PC-9 (cell line): ENCODE measurements at regions not wholly inside any gene's neighbourhood (a gene's known extent, or its start where the extent isn't known, plus 50 kb on each side); places are given as distances from the start of the nearest gene placed in this dataset.
"Not testable (repeated sequence)": the region's sequence is repeated elsewhere in the genome, so short reads cannot be mapped to it uniquely, and the experiment has no call there.

Experiments used
- BruUV-seq: library from RNA; stranded (reverse); fragments of 400-500 nt; replicated peaks from 2 replicates; lab custom pipeline; 2021; lab: Mats Ljungman, UMichigan
- CTCF ChIA-PET: fragments of 300-600 bp; sonication (Branson Sonifier 250); formaldehyde crosslinking; loops from one replicate; lab custom pipeline; 2022; ENCODE audit warnings: antibody characterized with exemption; lab: Charles Lee
- POLR2A ChIA-PET: fragments of 300-600 bp; sonication (Branson Sonifier 250); formaldehyde crosslinking; loops from one replicate; lab custom pipeline; 2022; ENCODE audit warnings: antibody characterized with exemption; ENCODE audit not compliant: unreplicated experiment; lab: Charles Lee
- DNase-seq, 2 experiments: peaks; one replicate each; pipeline versions ENCODE4 v3.0.0 to v3.0.0-alpha.2; 2015 to 2022; ENCODE audit warnings: mixed read lengths in 1 of 2
- H2AFZ ChIP-seq: fragments of 200-600 bp; sonication (generic); 2 replicates; pipeline ENCODE4 v1.8.1; 2017; ENCODE audit warnings: antibody characterized with exemption
- H3F3A ChIP-seq: fragments of 200-600 bp; sonication (generic); 2 replicates; pipeline ENCODE4 v1.8.1; 2017; ENCODE audit warnings: antibody characterized with exemption, mild to moderate bottlenecking, low read depth; ENCODE audit not compliant: insufficient read depth
- H3K27ac ChIP-seq: fragments of 200-600 bp; sonication (generic); 2 replicates; pipeline ENCODE4 v1.6.1; 2016; ENCODE audit warnings: mixed run types
- H3K27me3 ChIP-seq: fragments of 200-600 bp; sonication (generic); 2 replicates; pipeline ENCODE4 v1.6.1; 2016; ENCODE audit warnings: low read depth, mixed run types; ENCODE audit not compliant: insufficient read depth
- H3K36me3 ChIP-seq: fragments of 200-600 bp; sonication (generic); 2 replicates; pipeline ENCODE4 v1.6.1; 2016; ENCODE audit warnings: low read depth, mixed run types
- H3K4me1 ChIP-seq: fragments of 200-600 bp; sonication (generic); replicated peaks from 2 replicates; pipeline ENCODE4 v1.6.1; 2016; ENCODE audit warnings: mixed run types; ENCODE audit not compliant: insufficient read depth
- H3K4me2 ChIP-seq: fragments of 200-600 bp; sonication (generic); 2 replicates; pipeline ENCODE4 v1.6.1; 2017; ENCODE audit warnings: mixed run types
- H3K4me3 ChIP-seq: fragments of 200-600 bp; sonication (generic); 2 replicates; pipeline ENCODE4 v1.6.1; 2016; ENCODE audit warnings: mixed run types
- H3K79me2 ChIP-seq: fragments of 200-600 bp; sonication (generic); 2 replicates; pipeline ENCODE4 v1.6.1; 2017; ENCODE audit warnings: low read depth, mixed run types
- H3K9me2 ChIP-seq: fragments of 200-600 bp; sonication (generic); 2 replicates; pipeline ENCODE4 v1.8.1; 2017; ENCODE audit warnings: mild to moderate bottlenecking; ENCODE audit not compliant: insufficient read depth
- H3K9me3 ChIP-seq: fragments of 200-600 bp; sonication (generic); 2 replicates; pipeline ENCODE4 v1.8.1; 2016; ENCODE audit warnings: low read depth; ENCODE audit not compliant: insufficient read depth
- H4K20me1 ChIP-seq: fragments of 200-600 bp; sonication (generic); 2 replicates; pipeline ENCODE4 v1.8.1; 2017; ENCODE audit not compliant: insufficient read depth
- EZH2 ChIP-seq: fragments of 200-600 bp; sonication (generic); IDR thresholded peaks from 2 replicates; pipeline ENCODE4 v1.8.0; 2017; ENCODE audit warnings: antibody characterized with exemption, low read depth
- intact Hi-C: fragments of 100-400 bp; cut with micrococcal nuclease; formaldehyde crosslinking; loops from one replicate; pipeline ENCODE4 v1.10.0; 2022; ENCODE audit not compliant: unreplicated experiment
- TF ChIP-seq, protein P1 (sequence below): fragments of 200-600 bp; sonication (generic); conservative IDR thresholded peaks from 2 replicates; pipeline ENCODE4 v1.6.1; 2017; ENCODE audit warnings: mixed run types, antibody characterized with exemption, mild to moderate bottlenecking, moderate library complexity

DNA sequence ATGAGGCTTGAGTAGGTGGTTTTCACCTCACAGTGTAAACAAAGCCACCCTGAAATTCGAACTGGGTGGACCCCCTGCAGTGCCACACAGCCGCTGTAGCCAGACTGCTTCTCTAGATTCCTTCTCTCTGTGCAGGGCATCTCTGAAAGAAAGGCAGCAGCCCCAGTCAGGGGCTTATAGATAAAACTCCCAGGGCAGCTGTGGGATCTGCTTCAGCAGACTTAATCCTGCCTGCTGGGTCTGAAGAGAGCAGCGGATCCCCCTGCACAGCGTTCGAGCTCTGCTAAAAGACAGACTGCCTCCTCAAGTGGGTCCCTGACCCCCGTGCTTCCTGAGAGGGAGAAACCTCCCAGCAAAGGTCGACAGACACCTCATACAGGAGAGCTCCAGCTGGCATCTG lies 71.4 kb downstream of the CARTPT start:
- TF ChIP-seq EZH2: no peak
- TF ChIP-seq, protein P1, sequence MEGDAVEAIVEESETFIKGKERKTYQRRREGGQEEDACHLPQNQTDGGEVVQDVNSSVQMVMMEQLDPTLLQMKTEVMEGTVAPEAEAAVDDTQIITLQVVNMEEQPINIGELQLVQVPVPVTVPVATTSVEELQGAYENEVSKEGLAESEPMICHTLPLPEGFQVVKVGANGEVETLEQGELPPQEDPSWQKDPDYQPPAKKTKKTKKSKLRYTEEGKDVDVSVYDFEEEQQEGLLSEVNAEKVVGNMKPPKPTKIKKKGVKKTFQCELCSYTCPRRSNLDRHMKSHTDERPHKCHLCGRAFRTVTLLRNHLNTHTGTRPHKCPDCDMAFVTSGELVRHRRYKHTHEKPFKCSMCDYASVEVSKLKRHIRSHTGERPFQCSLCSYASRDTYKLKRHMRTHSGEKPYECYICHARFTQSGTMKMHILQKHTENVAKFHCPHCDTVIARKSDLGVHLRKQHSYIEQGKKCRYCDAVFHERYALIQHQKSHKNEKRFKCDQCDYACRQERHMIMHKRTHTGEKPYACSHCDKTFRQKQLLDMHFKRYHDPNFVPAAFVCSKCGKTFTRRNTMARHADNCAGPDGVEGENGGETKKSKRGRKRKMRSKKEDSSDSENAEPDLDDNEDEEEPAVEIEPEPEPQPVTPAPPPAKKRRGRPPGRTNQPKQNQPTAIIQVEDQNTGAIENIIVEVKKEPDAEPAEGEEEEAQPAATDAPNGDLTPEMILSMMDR: no peak
- H2AFZ ChIP-seq: no peak overlapping the region
- POLR2A ChIA-PET: no interaction called here
- no peaks in the 10 kb centered on the region for H3K9me2 ChIP-seq
- peaks cover 6% of the 10 kb centered on the region; the same call in 1 of the 2 replicates for H3K4me1 ChIP-seq
- H3K27me3 ChIP-seq: no peaks in the 10 kb centered on the region
- intact Hi-C loops: no loop called here
- no peak overlapping the region for H3K4me2 ChIP-seq
- no peaks in the 10 kb centered on the region for H3F3A ChIP-seq
- no peaks in the 10 kb centered on the region for H3K36me3 ChIP-seq
- no peak overlapping the region for H3K27ac ChIP-seq
- no peak for DNase-seq
- no TSS peak for BruUV-seq
- no peak overlapping the region for H3K4me3 ChIP-seq
- no peaks in the 10 kb centered on the region for H3K9me3 ChIP-seq
- H3K79me2 ChIP-seq: no peaks in the 10 kb centered on the region
- H4K20me1 ChIP-seq: no peaks in the 10 kb centered on the region
- CTCF ChIA-PET: no interaction called here

DNA sequence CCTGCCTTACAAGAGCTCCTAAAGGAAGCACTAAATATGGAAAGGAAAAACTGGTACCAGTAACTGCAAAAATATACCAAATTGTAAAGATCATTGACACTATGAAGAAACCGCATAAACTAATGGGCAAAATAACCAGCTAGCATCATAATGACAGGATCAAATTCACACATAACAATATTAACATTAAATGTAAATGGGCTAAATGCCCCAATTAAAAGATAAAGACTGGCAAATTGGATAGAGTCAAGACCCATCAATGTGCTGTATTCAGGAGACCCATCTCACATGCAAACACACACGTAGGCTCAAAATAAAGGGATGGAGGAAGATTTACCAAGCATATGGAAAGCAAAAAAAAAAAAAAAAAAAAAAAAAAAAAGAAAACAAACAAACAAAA lies 73.0 kb downstream of the CARTPT start:
- H3K79me2 ChIP-seq, intact Hi-C loops, H4K20me1 ChIP-seq, H3K4me1 ChIP-seq, H3K9me3 ChIP-seq, H3K36me3 ChIP-seq, H3F3A ChIP-seq, DNase-seq, H3K27me3 ChIP-seq, POLR2A ChIA-PET, H3K4me2 ChIP-seq, H3K9me2 ChIP-seq, BruUV-seq, H3K27ac ChIP-seq, CTCF ChIA-PET, H2AFZ ChIP-seq, H3K4me3 ChIP-seq: not testable (repeated sequence)

DNA sequence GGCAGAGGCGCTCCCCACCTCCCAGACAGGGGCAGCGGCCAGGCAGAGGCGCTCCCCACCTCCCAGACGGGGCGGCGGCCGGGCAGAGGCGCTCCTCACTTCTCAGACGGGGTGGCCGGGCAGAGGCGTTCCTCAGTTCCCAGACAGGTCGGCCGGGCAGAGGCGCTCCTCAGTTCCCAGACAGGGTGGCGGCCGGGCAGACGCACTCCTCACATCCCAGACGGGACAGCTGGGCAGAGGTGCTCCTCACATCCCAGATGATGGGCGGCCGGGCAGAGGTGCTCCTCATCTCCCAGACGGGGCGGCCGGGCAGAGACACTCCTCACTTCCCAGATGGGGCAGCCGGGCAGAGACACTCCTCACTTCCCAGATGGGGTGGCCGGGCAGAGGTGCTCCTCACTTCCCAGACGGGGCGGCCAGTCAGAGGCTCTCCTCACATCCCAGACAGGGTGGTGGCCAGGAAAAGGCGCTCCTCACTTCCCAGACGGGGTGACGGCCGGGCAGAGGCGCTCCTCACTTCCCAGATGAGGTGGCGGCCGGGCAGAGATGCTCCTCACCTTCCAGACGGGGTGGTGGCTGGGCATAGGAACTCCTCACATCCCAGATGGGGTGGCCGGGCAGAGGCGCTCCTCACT lies 75.1 kb downstream of the CARTPT start:
- no peak overlapping the region for H2AFZ ChIP-seq
- no peaks in the 10 kb centered on the region for H3K36me3 ChIP-seq
- no peaks in the 10 kb centered on the region for H3F3A ChIP-seq
- H3K79me2 ChIP-seq: no peaks in the 10 kb centered on the region
- TF ChIP-seq, protein P1: no peak
- no peak for TF ChIP-seq EZH2
- POLR2A ChIA-PET: no interaction called here
- no peaks in the 10 kb centered on the region; the same call in none of the 2 replicates for H3K9me3 ChIP-seq
- no peak overlapping the region for H3K4me2 ChIP-seq
- CTCF ChIA-PET: no interaction called here
- no TSS peak for BruUV-seq
- DNase-seq: no peak
- H3K27me3 ChIP-seq: no peaks in the 10 kb centered on the region
- intact Hi-C loops: no loop called here
- no peaks in the 10 kb centered on the region for H3K9me2 ChIP-seq
- no peaks in the 10 kb centered on the region for H4K20me1 ChIP-seq
- no peak overlapping the region for H3K4me3 ChIP-seq
- H3K4me1 ChIP-seq: peaks cover 6% of the 10 kb centered on the region; the same call in 1 of the 2 replicates
- no peak overlapping the region for H3K27ac ChIP-seq

DNA sequence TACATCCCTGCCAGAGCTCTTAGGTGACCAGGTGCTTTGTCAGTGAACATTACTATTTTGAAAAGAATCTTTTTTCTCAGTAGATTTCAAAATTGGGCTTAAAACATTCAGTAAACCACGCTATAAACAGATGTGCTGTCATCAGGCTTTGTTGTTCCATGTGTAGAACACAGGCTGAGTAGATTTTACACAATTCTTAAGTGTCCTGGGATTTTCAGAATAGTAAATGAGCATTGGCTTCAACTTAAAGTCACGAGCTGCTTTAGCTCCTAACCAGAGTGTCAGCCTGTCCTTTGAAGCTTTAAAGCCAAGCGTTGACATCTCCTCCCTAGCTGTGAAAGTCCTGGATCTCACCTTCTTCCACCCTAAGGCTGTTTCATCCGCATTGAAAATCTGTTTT lies 83.6 kb downstream of the CARTPT start:
- intact Hi-C loops: no loop called here
- Histone ChIP-seq H3K4me3 (no peak overlapping the region), H4K20me1 (no peaks in the 10 kb centered on the region), H3K9me2 (no peaks in the 10 kb centered on the region), H3K4me1 (no peaks in the 10 kb centered on the region), H3K79me2 (no peaks in the 10 kb centered on the region), H3F3A (no peaks in the 10 kb centered on the region), H3K27me3 (no peaks in the 10 kb centered on the region), H3K36me3 (no peaks in the 10 kb centered on the region), H3K4me2 (no peak overlapping the region), H2AFZ (no peak overlapping the region), H3K27ac (no peak overlapping the region), H3K9me3 (no peaks in the 10 kb centered on the region; the same call in 1 of the 2 replicates)
- POLR2A ChIA-PET: no interaction called here
- CTCF ChIA-PET: no interaction called here
- no TSS peak for BruUV-seq
- DNase-seq: no peak
- TF ChIP-seq, protein P1: no peak
- TF ChIP-seq EZH2: no peak
